GM18867 (cell line): ENCODE measurements at regions not wholly inside any gene's neighbourhood (a gene's known extent, or its start where the extent isn't known, plus 50 kb on each side); places are given as distances from the start of the nearest gene placed in this dataset.
"Not testable (repeated sequence)": the region's sequence is repeated elsewhere in the genome, so short reads cannot be mapped to it uniquely, and the experiment has no call there.

Experiments used
- ATAC-seq: cut with Tn5 transposase; IDR thresholded peaks from one replicate; pipeline ENCODE4 v1.9.1; 2021; ENCODE audit warnings: mild to moderate bottlenecking, moderate library complexity; ENCODE audit not compliant: unreplicated experiment

DNA sequence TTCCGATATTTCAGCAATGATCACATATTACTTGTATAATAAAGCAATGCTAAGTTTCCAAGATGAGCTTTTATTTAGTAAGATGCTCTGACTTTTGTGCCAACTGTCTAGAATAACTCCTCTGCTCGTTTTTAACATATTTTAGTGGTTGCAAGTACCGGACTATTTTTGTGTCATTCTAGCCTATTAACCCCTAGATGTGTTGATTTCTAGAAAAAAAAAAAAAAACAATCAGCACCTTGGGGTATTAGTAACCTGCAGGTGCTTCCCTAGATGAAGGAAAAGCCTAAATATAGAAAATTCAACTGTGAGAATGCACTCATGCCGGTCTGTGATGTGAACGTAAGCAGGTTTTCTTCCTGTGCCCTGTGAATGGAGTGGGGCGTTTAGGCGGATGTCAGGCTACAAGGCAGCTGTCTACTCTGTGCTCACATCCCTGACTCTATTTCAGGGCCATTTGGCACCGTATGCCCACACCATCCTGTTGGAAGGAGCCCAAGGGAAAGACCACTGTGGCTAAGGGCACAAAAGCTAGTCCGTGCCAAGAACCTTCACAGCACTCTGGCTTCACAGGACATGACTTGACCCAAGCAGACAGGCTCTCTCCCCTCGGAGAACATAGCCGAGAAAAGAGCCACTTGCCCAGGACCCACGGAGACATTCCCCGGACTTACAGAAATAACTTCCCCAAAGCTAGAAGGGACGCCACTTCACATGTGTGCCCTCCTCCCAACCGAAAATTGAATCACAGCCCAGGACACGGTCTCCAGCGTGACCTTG, 60.9 kb upstream of the AGAP1 start:
- ATAC-seq, result no peak

DNA sequence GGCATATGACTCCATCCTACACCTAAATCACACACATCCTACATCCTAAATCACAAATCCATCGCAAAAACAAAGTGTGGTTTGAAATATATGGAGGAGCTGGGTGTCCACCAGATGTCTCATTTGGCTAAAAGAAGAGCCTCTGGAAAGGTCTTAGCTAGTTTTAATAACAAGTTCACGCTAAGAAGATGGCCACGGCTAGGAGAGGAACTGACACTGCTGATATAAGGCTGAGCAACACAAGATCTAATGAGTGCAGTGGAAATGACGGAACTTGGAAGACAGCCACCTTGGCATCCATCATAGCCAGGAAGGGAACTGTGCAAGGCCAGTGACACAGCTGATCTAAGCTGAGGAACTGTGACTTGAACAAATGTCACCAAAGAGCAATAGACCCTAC, 60.0 kb upstream of the AGAP1 start:
- ATAC-seq, result no peak

- no peak for ATAC-seq
These were observed 53.7 kb upstream of the AGAP1 start for GRCh38 chr2:235439959-235440662.

DNA sequence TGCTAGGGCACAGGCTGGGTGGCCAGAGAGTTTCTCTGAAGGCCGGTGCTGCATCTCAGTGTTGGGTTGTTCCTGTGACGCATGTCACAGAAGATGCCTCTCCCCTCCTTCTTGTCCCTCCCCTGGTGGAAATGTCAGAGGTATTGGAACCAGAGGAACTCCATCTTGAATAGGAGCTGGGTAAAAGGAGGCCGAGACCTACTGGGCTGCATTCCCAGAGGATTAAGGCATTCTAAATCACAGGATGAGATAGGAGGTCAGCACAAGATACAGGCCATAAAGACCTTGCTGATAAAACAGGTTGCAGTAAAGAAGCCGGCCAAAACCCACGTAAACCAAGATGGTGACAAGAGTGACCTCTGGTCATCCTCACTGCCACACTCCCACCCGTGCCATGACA, 50.3 kb upstream of the AGAP1 start:
- not testable (repeated sequence) for ATAC-seq
